GM19328 (cell line): ENCODE measurements at regions not wholly inside any gene's neighbourhood (a gene's known extent, or its start where the extent isn't known, plus 50 kb on each side); places are given as distances from the start of the nearest gene placed in this dataset.

ENCODE experiments used
- ATAC-seq: cut with Tn5 transposase; IDR thresholded peaks from one replicate; pipeline ENCODE4 v1.9.1; 2021; ENCODE audit warnings: mild to moderate bottlenecking, moderate library complexity; ENCODE audit not compliant: unreplicated experiment

DNA sequence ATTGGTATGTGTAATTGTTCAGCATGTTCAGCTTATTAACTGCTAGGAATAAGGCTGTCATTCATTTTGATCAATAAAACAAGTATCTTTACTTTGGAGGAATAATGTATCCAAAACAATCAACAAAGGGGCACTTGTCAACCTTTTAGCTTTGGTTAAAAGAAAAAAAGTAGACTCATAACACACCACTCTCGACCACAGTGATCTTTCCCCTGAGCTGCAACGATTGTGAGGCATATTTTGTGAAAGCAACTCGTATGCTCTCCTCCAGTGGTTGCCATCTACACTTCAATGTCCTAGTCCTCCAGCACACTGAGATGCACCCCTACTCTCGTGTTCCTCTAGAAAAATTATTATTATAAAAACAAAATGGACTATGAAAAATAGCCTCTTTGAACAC lies 60.1 kb upstream of the PDE7B start:
- ATAC-seq = no peak

DNA sequence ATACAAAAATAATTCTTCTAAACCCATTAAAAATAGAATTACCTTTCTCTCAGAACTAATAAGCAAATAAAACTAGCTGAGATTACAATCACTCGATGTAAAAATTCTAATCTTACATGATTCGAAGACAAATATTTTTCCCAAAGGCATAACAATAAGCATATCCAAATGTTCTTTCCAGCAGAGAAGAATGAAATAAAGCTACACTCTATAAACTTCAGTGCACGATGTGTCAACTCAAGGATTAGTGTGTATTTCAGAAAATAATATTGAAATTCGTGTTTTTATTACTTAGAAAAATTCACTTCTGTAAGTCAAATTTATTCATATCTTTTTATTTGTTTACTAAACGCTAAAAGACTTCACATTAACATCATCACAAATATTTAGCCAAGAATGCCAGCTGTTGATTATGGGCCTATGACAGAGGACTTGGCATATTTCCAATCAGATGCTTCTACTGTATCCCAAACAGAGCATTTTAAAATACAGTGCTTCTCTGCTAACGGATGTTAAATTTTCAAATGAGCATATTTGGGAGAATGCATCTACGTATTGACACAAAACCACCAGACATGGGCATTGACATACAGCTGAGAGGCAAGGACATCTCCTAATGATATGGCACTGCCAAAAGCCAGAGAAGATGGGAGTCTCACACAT lies 54.7 kb upstream of the PDE7B start:
- ATAC-seq = no peak

DNA sequence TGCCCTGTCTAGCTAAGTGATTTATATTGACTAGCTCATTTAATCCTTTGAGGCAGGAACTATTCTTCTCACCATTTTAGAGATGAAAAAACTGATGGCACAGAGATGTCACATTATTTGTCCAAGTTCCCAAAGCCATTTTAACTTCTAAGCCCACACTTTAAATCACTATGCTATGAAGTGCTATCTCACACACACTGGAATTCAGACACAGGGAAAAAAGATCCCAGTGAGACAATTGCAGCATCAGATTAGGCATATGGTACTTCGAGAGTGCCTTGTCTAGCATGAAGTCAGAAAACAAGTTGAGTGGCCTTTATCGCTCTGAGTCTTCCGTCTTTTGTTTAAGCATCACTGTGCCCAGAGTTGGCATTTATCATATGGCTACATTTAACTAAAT lies 54.1 kb upstream of the PDE7B start:
- no peak for ATAC-seq

DNA sequence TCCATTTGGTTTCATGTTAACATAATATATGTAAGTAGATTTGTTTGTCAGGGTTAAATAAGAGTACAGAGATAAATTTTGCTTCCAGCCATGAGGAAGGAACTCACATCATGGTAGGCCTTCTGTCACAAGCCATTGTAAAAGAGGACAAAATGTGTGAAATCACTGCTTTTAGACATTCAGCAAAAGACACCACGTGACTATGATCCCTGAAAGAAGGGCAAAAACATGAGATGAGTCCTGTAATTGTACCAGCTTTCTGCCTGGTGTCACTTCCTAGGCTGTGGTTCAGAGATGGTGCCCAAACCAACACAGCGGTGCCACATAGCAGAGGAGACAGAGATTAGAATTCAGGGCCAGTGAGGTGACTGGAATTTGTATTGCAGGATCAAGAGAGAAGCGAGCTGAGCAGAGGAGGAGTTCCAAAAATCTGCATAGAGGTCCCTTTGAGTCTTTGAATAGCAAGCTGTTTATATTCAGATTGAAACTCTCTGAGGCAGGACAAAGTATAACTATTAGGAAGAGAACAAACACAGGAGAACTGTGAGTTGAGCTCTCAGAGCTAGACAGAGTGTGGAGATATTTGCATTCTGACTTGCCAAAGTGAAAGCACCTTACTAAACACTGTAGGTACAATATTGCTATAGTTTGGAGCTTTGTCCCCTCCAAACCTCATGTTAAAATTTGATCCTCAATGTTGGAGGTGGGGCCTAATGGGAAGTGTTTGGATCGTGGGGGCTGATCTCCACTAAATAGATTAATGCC lies 52.6 kb upstream of the PDE7B start:
- no peak for ATAC-seq
